Epithelial cell of proximal tubule (primary cell): ENCODE measurements at regions not wholly inside any gene's neighbourhood (a gene's known extent, or its start where the extent isn't known, plus 50 kb on each side); places are given as distances from the start of the nearest gene placed in this dataset.

ENCODE experiments used
- DNase-seq: peaks from one replicate; pipeline ENCODE4 v3.0.0-alpha.2; 2011; ENCODE audit warnings: low read depth
- H3K4me3 ChIP-seq: 2 replicates; pipeline ENCODE4 v1.5.1; 2011; ENCODE audit warnings: low read depth, mild to moderate bottlenecking, low read length
- TF ChIP-seq, protein P1 (sequence below): conservative IDR thresholded peaks from 2 replicates; pipeline ENCODE4 v1.5.1; 2012; ENCODE audit warnings: low read depth, mild to moderate bottlenecking, low read length

DNA sequence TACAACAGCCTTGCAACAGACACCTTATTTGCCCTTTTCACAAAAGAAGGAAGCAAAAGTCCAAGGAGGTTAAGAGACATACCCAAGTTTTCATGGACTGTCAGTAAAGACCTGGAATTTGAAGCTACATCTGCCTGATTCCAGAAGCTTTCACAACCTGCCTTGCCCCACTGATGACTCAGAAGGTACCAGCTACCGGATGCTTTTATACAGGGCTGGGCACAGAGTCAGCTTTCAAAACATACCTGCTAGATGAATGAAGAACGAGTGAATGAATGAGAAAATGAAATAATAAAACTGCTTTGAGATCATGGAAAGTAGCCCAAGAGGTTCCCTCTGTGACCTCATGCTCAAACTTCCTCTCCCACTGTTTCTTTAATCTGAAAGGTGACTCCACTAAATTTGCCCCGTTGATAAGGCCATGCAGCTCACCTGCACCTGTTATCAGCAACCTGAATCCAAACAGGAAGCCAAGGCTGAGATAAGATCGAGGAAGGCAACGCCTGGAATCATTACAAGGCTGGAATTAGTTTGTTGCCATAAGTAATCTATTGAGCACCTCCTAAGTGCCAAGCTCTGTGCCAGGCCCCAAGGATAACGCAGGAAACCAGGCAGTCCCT, 151.5 kb downstream of the WDR11 start:
- H3K4me3 ChIP-seq, result no peak overlapping the region
- TF ChIP-seq, protein P1, sequence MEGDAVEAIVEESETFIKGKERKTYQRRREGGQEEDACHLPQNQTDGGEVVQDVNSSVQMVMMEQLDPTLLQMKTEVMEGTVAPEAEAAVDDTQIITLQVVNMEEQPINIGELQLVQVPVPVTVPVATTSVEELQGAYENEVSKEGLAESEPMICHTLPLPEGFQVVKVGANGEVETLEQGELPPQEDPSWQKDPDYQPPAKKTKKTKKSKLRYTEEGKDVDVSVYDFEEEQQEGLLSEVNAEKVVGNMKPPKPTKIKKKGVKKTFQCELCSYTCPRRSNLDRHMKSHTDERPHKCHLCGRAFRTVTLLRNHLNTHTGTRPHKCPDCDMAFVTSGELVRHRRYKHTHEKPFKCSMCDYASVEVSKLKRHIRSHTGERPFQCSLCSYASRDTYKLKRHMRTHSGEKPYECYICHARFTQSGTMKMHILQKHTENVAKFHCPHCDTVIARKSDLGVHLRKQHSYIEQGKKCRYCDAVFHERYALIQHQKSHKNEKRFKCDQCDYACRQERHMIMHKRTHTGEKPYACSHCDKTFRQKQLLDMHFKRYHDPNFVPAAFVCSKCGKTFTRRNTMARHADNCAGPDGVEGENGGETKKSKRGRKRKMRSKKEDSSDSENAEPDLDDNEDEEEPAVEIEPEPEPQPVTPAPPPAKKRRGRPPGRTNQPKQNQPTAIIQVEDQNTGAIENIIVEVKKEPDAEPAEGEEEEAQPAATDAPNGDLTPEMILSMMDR, result no peak
- DNase-seq, result no peak

DNA sequence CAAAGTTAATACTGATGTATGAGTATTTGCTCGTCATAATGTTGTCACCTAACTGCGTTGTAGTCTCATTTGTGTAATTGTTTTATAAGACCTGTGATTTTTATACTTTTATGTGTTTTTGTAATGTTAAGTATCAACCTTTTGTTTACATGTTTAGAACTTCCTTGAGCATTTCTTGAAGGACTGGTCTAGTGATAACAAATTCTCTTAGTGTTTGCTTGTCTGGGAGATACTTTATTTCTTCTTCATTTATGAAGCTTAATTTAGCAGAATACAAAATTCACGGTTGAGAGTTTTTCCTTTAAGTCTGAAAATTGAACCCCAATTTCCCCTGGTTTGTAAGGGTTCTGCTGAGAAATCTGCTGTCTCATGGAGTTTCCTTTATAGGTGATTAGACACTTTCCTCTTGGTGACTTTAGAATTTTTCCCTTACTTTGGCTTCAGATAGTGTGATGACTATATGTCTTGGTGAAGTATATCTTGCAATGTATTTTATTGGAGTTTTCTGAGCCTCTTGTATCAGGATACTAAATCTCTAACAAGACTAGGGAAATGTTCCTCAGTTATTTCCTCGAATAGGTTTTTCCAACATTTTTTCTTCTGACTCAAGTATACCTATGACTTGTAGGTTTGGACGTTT, 154.9 kb downstream of the WDR11 start:
- TF ChIP-seq, protein P1, result no peak

DNA sequence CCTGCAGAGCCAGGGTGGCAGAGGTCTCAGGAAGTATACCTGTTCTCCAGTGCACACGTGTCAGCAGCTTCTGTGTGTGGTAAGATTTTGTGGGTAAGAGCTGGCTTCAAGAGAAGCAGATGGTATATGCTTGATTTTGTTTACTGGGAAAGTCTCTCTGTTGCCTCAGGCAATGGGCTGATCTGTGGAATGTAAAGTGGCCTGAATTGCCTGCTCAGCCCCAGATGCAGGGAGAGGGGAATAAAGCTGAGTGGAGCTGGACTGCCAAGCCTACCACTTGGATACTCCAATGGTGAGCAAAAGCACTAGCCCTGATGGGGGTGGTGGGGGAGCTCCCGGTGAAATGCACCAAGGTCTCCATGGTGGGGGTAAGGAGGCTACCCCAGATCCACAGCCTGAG, 156.1 kb downstream of the WDR11 start:
- TF ChIP-seq, protein P1, result no peak
- DNase-seq, result no peak
- H3K4me3 ChIP-seq, result no peak overlapping the region

More for the DNA sequence above, 154.9 kb downstream of the WDR11 start:
- DNase-seq, result no peak
- H3K4me3 ChIP-seq, result no peak overlapping the region

DNA sequence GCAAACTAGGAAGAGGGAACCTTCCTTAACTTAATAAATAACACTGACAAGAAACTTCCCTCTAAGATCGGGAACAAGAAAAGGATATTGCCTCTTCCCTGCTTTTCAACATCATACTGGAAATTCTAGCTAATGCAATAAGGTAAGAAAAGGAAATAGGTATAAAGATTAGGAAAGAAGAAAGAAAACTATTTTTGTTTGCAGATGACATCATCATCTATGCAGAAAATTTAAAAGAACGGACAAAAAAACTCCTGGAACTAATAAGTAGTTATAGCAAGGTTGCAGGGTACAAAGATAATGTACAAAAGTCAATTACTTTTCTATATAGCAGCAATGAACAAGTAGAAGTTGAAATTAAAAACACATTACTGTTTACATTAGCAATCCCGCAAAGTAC, 164.8 kb downstream of the WDR11 start:
- no peak overlapping the region for H3K4me3 ChIP-seq
- TF ChIP-seq, protein P1, result no peak
- DNase-seq, result no peak

DNA sequence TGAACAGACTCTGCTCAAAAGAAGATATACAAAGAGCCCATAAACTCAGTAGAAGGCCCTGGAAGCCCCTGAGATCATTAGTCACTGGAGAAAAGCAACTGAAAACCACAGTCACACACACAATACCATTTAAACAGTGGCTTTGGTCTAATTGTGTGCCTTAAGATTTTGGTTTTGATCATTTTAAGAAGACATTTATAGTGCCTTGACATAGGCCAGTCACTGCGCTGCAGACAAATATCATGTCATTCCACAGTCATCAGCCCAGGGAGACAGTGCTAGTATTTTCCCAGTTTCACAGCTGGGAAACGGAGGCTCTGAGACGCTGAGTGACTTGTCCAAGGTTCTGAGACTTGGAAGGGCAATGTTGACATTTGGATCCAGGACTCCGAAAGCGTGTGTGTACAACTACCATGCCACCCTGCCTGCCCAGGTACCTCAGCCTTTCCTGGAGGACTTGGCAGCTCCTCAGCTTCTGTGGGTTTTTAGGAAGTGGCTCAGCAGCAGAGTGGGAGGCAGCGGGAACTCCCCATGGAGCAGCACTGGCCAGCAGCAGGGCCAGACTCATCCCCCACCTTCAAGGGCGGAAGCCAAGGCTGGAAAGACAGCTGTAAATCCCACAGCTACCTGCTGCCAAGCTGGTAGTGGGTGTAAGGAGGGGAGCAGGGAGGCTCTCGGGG, 173.9 kb downstream of the WDR11 start:
- H3K4me3 ChIP-seq, result no peak overlapping the region
- TF ChIP-seq, protein P1, result no peak
- no peak for DNase-seq

DNA sequence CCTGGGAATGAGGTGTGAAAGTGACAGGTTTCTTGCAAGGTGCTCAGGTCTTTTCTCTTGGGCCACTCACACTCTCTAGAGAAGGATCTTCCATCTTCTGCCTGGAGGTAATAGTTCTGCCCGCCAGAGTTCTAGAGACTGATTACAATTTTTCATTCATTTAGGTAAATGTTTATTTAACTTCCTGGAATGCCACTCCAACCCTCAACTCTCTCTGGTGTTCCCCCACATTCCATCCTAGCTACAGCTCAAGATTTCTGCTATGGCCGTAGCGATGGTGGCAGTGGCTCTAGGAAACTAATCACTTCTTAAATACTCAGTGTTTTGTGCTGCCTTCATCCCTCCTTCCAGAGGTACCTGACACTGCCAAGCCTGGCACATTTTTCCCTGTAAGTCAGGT, 174.6 kb downstream of the WDR11 start:
- TF ChIP-seq, protein P1, result no peak
- H3K4me3 ChIP-seq, result no peak overlapping the region
- DNase-seq, result no peak
